Caco-2 (cell line): ENCODE measurements at regions not wholly inside any gene's neighbourhood (a gene's known extent, or its start where the extent isn't known, plus 50 kb on each side); places are given as distances from the start of the nearest gene placed in this dataset.

Experiments
- BruUV-seq: library from RNA; stranded (reverse); fragments of 400-500 nt; replicated peaks from 2 replicates; lab custom pipeline; 2021; lab: Mats Ljungman, UMichigan
- CTCF ChIA-PET: fragments of 300-600 bp; sonication (Branson Sonifier 250); formaldehyde crosslinking; loops from one replicate; lab custom pipeline; 2022; ENCODE audit warnings: antibody characterized with exemption; lab: Charles Lee
- POLR2A ChIA-PET: fragments of 300-600 bp; sonication (Branson Sonifier 250); formaldehyde crosslinking; loops from one replicate; lab custom pipeline; 2022; ENCODE audit warnings: antibody characterized with exemption; lab: Charles Lee
- DNase-seq, 2 experiments: peaks; one replicate each; pipeline versions ENCODE4 v3.0.0 to v3.0.0-alpha.2; 2020 to 2022
- H3K27me3 ChIP-seq: replicated peaks from 2 replicates; pipeline ENCODE4 v1.6.0; 2011; ENCODE audit warnings: low read length; ENCODE audit not compliant: control insufficient read depth, insufficient read depth
- H3K36me3 ChIP-seq: 2 replicates; pipeline ENCODE4 v1.5.1; 2011; ENCODE audit warnings: low read length; ENCODE audit not compliant: control insufficient read depth, insufficient read depth
- H3K4me1 ChIP-seq: fragments of 250-450 bp; sonication (Bioruptor Pico); 2 replicates; pipeline ENCODE4 v1.5.1; 2020; ENCODE audit warnings: mild to moderate bottlenecking
- H3K4me3 ChIP-seq: 2 replicates; pipeline ENCODE4 v1.5.1; 2011; ENCODE audit warnings: low read depth, mild to moderate bottlenecking, control low read depth, low read length
- H3K9me3 ChIP-seq: fragments of 250-450 bp; sonication (Bioruptor Pico); 2 replicates; pipeline ENCODE4 v1.5.1; 2020; ENCODE audit warnings: mild to moderate bottlenecking, moderate library complexity
- H3K27ac Mint-ChIP-seq: one replicate; pipeline ENCODE4 v1.8.0; 2022; ENCODE audit warnings: mixed read lengths; ENCODE audit not compliant: unreplicated experiment
- H3K27me3 Mint-ChIP-seq: one replicate; pipeline ENCODE4 v1.8.0; 2022; ENCODE audit warnings: mixed read lengths; ENCODE audit not compliant: insufficient read depth, unreplicated experiment
- H3K36me3 Mint-ChIP-seq: one replicate; pipeline ENCODE4 v1.8.0; 2022; ENCODE audit warnings: mild to moderate bottlenecking, mixed read lengths; ENCODE audit not compliant: insufficient read depth, unreplicated experiment
- H3K4me1 Mint-ChIP-seq: one replicate; pipeline ENCODE4 v1.8.0; 2022; ENCODE audit warnings: low read depth, mixed read lengths; ENCODE audit not compliant: unreplicated experiment
- H3K4me3 Mint-ChIP-seq: one replicate; pipeline ENCODE4 v1.8.0; 2022; ENCODE audit warnings: mild to moderate bottlenecking, moderate library complexity, mixed read lengths; ENCODE audit not compliant: unreplicated experiment
- H3K9me3 Mint-ChIP-seq: one replicate; pipeline ENCODE4 v1.8.0; 2022; ENCODE audit warnings: mixed read lengths; ENCODE audit not compliant: unreplicated experiment
- CTCF ChIP-seq, 2 experiments: fragments of 200-600 bp in 1 of 2; IDR thresholded peaks; 1 replicate in 1 of 2; 2 replicates in 1 of 2; pipeline versions ENCODE4 v1.5.1 to v1.8.0; 2011 to 2022; ENCODE audit warnings: antibody characterized with exemption in 1 of 2, control low read depth in 1 of 2, inconsistent platforms in 1 of 2, low read depth in 1 of 2, low read length in 1 of 2, mild to moderate bottlenecking in 1 of 2, moderate library complexity in 1 of 2; ENCODE audit not compliant: insufficient read depth in 1 of 2, severe bottlenecking in 1 of 2, unreplicated experiment in 1 of 2
- intact Hi-C: fragments of 100-400 bp; cut with micrococcal nuclease; formaldehyde crosslinking; loops from one replicate; pipeline ENCODE4 v1.10.0; 2022; ENCODE audit not compliant: unreplicated experiment

GRCh38 chr10:118497227-118497626 lies 98.2 kb downstream of the PRLHR start:
- H3K4me1 Mint-ChIP-seq: no peaks in the 10 kb centered on the region
- no peak overlapping the region for H3K4me3 ChIP-seq
- H3K27me3 Mint-ChIP-seq: peaks cover 2% of the 10 kb centered on the region
- H3K27ac Mint-ChIP-seq: no peak overlapping the region
- no peak for TF ChIP-seq CTCF (IDR thresholded peaks at IDR 0.05; ENCODE audit: insufficient read depth in 1 of 2, low read depth in 1 of 2, low read length in 1 of 2, severe bottlenecking in 1 of 2, unreplicated experiment in 1 of 2)
- CTCF ChIA-PET: no interaction called here
- POLR2A ChIA-PET: no interaction called here
- intact Hi-C loops: no loop called here
- no peaks in the 10 kb centered on the region for H3K36me3 Mint-ChIP-seq
- H3K4me3 Mint-ChIP-seq: no peak overlapping the region
- no peaks in the 10 kb centered on the region for H3K9me3 ChIP-seq
- no peaks in the 10 kb centered on the region for H3K4me1 ChIP-seq
- H3K27me3 ChIP-seq: no peaks in the 10 kb centered on the region
- H3K9me3 Mint-ChIP-seq: peaks cover 9% of the 10 kb centered on the region
- no peak for DNase-seq
- BruUV-seq: no TSS peak
- no peaks in the 10 kb centered on the region for H3K36me3 ChIP-seq

- Mint-ChIP-seq H3K27ac (no peak overlapping the region), H3K9me3 (peaks cover 10% of the 10 kb centered on the region), H3K36me3 (no peaks in the 10 kb centered on the region), H3K27me3 (peaks cover 2% of the 10 kb centered on the region), H3K4me3 (no peak overlapping the region), H3K4me1 (no peaks in the 10 kb centered on the region)
- Histone ChIP-seq H3K9me3 (no peaks in the 10 kb centered on the region), H3K4me1 (no peaks in the 10 kb centered on the region), H3K4me3 (no peak overlapping the region), H3K36me3 (no peaks in the 10 kb centered on the region), H3K27me3 (no peaks in the 10 kb centered on the region)
- intact Hi-C loops: no loop called here
- no peak for TF ChIP-seq CTCF (IDR thresholded peaks at IDR 0.05; ENCODE audit: insufficient read depth in 1 of 2, low read depth in 1 of 2, low read length in 1 of 2, severe bottlenecking in 1 of 2, unreplicated experiment in 1 of 2)
- no peak for DNase-seq
- ChIA-PET CTCF (no interaction called here), POLR2A (no interaction called here)
- no TSS peak for BruUV-seq
Observed at GRCh38 chr10:118496525-118496924, 98.9 kb downstream of the PRLHR start.

- H3K27me3 ChIP-seq: no peaks in the 10 kb centered on the region
- TF ChIP-seq CTCF (IDR thresholded peaks at IDR 0.05; ENCODE audit: insufficient read depth in 1 of 2, low read depth in 1 of 2, low read length in 1 of 2, severe bottlenecking in 1 of 2, unreplicated experiment in 1 of 2): no peak
- no peaks in the 10 kb centered on the region for H3K9me3 ChIP-seq
- H3K36me3 Mint-ChIP-seq: no peaks in the 10 kb centered on the region
- no peak overlapping the region for H3K27ac Mint-ChIP-seq
- ChIA-PET POLR2A (interaction anchor here (0.6 kb wide), 1 partner anchor 43 kb away, joined by 3 read pairs; no protein-coding TSS in a partner anchor), CTCF (no interaction called here)
- intact Hi-C loops: no loop called here
- no peaks in the 10 kb centered on the region for H3K36me3 ChIP-seq
- DNase-seq: no peak
- BruUV-seq: no TSS peak
- H3K4me1 ChIP-seq: no peaks in the 10 kb centered on the region
- no peak overlapping the region for H3K4me3 ChIP-seq
- no peak overlapping the region for H3K4me3 Mint-ChIP-seq
- peaks cover 20% of the 10 kb centered on the region for H3K9me3 Mint-ChIP-seq
- H3K27me3 Mint-ChIP-seq: peaks cover 2% of the 10 kb centered on the region
- peaks cover 5% of the 10 kb centered on the region for H3K4me1 Mint-ChIP-seq
Observed at GRCh38 chr10:118495499-118495898, 99.9 kb downstream of the PRLHR start.
